Fibroblast of skin of left biceps (primary cell): ENCODE measurements at regions not wholly inside any gene's neighbourhood (a gene's known extent, or its start where the extent isn't known, plus 50 kb on each side); places are given as distances from the start of the nearest gene placed in this dataset.
A peak's percentile ranks its signal among the peaks of the same experiment; 100 is the strongest.

Experiments
- DNase-seq, 2 experiments: peaks; one replicate each; pipeline ENCODE4 v3.0.0-alpha.2; 2013; ENCODE audit warnings: low read depth in 2 of 2

GRCh38 chr11:109554951-109555350 is 133.0 kb downstream of the C11orf87 start:
- no peak for DNase-seq

- no peak for DNase-seq
Measured at GRCh38 chr11:109564241-109564640, 142.3 kb downstream of the C11orf87 start.

DNA sequence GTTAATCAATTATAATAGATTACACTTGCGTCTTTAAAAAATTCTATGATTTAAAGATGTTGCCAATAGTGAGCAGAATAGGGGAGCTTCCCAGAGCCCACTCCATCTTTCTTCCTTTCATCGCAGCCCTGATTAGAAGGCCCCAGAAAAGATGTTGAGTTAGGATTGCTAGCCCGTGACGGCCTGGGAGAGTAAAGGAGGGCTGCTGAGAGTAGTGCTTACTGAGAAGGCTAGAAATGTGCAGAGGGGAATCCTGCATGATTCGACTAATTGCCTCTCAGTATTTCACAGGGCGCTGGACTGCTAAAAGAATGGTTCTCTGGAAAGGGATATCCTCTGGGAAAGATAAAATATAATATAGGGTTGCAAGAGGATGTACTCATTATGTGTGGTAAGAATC is 160.5 kb downstream of the C11orf87 start:
- no peak for DNase-seq

GRCh38 chr11:109584001-109584972 is 162.3 kb downstream of the C11orf87 start:
- peak; percentile 19 to 29 for DNase-seq

DNA sequence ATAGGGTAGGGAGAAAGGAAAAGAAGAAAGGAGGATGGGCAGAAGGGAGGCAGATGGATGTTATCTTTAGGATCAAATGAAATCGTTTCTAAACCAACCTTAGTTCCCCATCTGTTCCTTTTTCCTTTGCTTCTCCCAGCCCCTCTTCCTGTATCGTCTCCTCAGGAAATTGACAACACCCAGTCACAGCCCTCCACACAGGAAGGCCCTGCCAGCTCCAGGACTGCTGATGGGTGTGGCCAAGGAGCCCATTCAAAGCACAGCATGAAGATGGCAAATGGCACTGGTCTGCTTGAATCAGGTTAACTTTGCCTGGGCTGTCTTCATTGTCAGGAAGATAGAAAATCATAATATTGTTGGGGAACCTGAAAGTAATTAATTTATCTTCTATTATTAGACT is 164.8 kb downstream of the C11orf87 start:
- no peak for DNase-seq

DNA sequence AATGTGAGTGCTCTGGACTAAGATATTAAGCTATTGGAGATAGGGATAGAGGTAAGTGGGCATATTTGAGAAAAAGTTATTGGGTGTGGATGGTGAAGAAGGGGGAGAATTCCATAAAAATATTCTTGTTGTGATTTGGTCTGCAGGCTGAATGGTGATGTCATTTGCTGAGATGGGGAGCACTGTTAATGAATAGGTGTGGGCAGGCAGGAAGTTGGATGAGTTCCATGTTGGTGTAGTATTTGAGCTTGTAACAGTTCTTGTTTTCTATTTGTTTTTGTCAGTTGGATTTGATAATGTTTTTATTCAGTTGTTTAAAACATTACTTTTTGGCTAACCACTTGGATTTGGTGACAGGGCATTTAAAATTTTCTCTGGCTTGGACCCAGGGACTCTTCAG is 168.8 kb downstream of the C11orf87 start:
- DNase-seq: no peak

DNA sequence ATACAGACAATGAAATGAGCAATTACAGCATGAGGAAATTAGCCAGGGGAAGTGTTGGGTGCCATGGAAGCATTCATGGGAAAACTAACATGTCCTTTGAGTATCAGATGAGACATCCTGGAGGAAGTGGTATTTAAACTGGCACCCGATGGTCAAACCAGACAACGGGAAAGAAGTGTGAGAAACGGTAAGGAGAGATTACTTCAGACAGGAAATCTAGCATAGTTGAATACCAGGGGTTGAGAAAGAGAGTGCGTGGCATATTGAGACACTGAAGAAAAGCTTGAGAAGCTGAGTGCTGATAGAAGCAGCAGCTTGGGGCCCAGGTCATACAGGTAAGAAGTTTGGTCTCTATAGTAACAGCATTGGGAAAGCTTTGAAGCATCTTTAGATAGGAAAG is 175.3 kb downstream of the C11orf87 start:
- DNase-seq: no peak

DNA sequence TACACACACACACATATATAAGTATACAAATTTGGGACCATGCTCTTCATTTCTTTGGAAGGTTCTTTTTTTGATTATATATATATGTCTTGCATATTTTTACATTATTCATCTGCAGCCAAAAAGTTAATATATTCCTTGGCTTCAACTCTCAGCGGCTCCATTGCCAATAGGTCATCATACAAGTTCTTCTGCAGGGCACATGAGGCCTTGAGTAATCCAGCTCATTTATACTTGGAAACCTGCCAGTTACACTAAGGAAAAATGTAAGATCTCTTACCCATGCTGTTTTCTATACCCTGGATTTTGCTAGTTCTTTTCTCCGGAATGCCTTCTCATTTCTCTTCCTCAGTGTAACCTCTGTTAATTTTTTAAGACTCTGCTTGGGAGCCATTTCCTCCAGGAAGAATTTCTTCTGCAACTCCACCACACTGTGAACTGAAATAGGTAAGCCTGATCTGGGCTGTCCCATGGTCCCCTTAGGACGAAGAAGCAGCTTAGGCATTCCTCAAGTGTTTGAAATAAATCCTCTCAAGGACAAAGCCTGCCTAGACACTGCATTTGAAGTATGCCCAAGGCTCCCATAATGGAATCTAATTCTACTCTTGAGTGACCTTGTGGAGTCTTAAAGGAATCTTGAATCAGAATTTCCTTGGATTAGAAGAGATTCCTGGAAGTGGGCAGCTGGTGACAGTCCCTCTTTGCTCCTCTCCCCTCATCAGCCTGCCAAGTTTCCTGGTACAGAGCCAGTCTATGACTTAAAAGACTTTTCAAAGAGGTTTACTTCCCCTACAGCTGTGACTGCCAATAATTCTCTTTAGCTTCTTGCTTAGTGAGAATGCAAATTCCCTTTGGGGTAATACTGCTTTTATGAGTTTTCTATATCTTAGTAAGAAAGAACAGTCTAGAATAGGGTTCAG is 182.8 kb downstream of the C11orf87 start:
- DNase-seq: peak; percentile 20 to 24

DNA sequence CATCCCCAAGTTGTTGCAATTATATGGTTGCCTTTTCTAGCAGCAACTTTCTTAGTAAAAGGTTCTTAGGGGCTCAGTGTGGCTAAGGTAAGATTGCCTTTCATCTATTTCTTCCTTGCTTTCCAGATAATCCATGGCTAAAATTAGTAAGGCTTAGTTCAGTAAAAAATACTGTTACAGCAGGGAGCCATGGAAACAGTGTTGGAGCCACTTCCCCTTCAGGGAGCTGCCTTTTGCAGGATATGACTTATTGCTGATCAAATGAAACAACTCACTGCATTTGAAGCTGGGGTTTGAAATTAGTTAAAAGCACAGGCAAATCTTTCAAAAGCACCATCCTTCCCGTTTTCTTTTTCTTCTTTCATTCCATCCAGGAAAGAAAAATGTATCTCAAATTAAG is 184.3 kb downstream of the C11orf87 start:
- no peak for DNase-seq

- no peak for DNase-seq
Measured at GRCh38 chr11:109609454-109610185, 187.6 kb downstream of the C11orf87 start.

DNA sequence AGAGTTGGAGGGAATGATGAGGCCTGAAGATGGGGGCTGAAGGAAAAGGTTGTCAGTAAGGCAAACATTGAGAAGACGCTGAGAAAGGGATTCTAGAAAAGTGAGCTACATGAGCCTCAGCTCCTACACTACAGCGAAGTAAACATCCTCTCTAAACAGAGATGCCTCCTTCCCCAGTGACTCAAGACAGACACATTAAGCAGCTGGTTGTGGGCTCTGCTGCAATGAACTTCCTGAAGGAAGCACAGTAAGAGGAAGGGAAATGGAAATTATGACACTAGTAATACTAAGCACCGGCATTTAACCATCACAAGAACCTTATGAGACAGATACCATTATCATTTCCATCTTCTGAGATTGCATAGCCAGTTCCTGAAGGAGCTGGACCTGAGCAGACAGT is 190.5 kb downstream of the C11orf87 start:
- DNase-seq: no peak

DNA sequence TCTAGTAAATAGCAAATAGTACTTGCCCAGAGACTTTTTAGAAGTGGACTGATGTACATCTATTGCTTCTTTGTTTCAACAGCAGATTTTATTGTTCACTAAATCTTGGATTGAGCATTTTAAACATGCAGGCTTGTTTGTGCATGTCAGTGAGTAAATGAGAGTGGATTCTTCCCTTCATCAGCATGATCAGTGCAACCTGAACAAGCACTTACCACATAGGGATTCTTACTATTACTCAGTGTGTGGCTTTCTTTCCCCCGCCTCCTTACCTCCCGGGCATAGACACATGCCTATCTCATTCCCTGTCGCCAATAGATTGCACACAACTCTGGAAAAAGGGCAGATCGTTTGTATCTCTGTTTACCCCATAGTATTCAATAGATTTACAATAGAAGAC is 197.5 kb downstream of the C11orf87 start:
- DNase-seq: no peak

DNA sequence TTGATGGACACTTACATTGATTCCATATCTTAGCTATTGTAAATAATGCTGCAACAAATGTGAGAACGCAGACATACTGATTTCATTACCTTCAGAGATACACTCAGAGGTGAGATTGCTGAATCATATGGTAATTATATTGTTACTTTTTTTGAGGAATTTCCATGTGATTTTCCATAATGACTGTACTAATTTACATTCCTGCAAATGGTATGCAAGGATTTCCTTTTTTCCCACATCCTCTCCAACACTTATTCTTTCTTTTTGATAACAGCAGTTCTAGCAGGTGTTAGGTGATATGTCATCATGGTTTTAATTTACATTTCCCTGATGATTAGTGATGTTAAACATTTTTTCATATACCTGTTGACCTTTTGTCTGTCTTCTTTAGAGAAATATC is 207.7 kb downstream of the C11orf87 start:
- no peak for DNase-seq

DNA sequence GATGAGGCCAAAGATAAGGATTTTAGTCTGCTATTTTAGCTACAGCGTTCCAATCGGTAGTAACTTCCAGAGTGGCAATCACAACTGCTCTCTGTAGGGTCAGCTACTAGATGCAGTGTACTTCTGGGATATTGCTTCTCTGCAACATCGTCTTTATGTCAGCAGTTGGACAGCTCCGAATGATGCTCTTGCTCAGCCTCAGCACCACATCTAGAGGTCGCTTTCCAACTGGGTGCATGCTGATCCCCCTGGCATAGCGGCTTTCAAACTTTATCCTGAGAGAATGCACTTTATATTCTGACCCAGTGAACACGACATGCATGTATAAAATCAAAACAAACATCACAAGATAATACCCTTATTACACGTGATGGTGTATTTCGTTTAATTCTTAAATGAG is 219.6 kb downstream of the C11orf87 start:
- peak; percentile 13 to 24 for DNase-seq

GRCh38 chr11:109644152-109644551 is 222.2 kb downstream of the C11orf87 start:
- no peak for DNase-seq

DNA sequence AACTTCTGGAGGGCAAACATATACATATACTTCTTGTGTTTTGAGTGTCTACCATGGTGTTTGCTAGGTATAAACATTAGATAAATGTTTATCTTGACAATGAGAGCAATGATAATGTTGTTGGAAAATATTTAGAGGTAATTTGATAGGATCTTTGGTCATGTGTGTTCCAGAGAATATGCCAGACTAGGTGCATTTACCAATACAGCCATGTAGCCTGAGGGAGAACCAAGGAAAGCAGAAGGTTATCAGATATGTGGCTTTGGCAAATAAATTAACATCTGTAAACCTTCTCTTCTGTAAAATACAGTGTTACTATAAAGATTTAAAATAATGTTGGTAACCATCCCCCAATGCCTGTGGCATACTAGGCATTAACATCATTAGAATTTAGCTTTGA is 226.8 kb downstream of the C11orf87 start:
- no peak for DNase-seq

DNA sequence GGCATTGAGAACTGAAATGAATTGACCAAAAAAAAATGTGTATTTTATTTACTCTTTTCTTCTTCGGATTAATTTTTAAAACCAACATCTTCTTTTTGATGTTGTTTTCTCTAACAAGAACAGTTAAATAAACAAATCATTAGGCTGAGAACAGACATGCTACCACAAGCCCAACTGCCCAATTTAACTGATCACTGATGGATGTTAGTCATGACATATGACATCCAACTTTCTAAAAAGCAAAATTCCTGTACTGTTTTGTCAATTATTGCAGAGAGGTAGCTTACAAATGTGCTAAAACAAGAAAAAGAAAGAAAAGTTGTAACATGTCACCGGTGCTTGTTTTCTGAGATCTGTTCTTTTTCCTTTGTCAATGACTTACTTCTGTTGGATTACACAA is 232.1 kb downstream of the C11orf87 start:
- no peak for DNase-seq

DNA sequence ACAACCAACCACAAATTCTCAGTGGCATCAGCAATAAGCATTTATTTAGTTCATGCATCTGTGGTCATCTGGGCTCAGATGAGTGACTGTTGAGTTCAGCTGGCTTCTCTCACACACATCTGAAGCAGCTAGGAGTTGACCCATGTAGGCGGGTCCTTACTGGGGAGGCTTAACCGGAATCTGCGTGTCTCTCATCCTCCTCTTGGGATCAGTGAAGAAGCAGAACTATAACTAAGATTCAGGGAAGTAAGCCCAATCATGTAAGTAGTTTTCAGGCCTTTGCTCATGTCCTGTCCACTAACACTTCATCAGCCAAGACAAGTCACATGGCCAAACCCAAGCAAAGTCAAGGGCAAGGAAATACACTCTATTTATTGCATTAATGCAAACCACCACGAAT is 236.2 kb downstream of the C11orf87 start:
- DNase-seq: no peak

- DNase-seq: no peak
Measured at GRCh38 chr11:109667719-109668118, 245.7 kb downstream of the C11orf87 start.

GRCh38 chr11:109668973-109669634 is 247.1 kb downstream of the C11orf87 start:
- no peak for DNase-seq

DNA sequence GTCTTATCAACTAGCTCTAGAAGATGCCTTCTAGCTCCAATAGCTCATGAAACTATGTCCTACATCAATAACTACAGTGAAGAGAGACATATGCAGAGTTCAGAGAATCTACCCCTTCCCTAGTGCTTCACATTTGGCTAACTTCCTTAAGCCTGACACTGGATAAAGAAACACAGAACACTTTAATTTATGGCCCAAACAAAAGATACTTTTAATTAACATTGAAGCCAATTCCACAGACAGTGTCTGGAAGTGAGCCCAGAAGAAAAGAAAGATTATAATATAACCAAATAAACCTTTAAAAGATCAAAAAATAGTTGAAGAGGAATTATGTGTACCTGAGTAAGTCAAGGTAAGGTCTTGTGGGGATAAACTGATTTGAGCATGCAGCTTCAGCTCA is 255.2 kb downstream of the C11orf87 start:
- no peak for DNase-seq
